Anterior cingulate cortex (tissue), 58 donors: ENCODE measurements at regions not wholly inside any gene's neighbourhood (a gene's known extent, or its start where the extent isn't known, plus 50 kb on each side); places are given as distances from the start of the nearest gene placed in this dataset.

Experiments
- DNase-seq, 58 donors: peaks; one replicate each; lab custom pipeline; 2025; lab: John Stamatoyannopoulos, UW

GRCh38 chr7:138249975-138250374 lies 173.7 kb downstream of the AKR1D1 start:
- DNase-seq = no peak

- peak in 1 of 58 donors; percentile 7 for DNase-seq
Observed at GRCh38 chr7:138252666-138253065, 176.4 kb downstream of the AKR1D1 start.

GRCh38 chr7:138254444-138254843 lies 178.2 kb downstream of the AKR1D1 start:
- no peak for DNase-seq

- no peak for DNase-seq
Observed at GRCh38 chr7:138257459-138258196, 181.4 kb downstream of the AKR1D1 start.

- DNase-seq = no peak
Observed at GRCh38 chr7:138258197-138258559, 181.9 kb downstream of the AKR1D1 start.

- DNase-seq = no peak
Observed at GRCh38 chr7:138259675-138260074, 183.4 kb downstream of the AKR1D1 start.

- no peak for DNase-seq
Observed at GRCh38 chr7:138267934-138268333, 191.7 kb downstream of the AKR1D1 start.

- no peak for DNase-seq
Observed at GRCh38 chr7:138276891-138277290, 183.2 kb upstream of the TRIM24 start.

- DNase-seq = no peak
Observed at GRCh38 chr7:138278601-138279000, 181.5 kb upstream of the TRIM24 start.

GRCh38 chr7:138282997-138283396 lies 177.1 kb upstream of the TRIM24 start:
- no peak for DNase-seq

GRCh38 chr7:138285129-138285528 lies 174.9 kb upstream of the TRIM24 start:
- no peak for DNase-seq

- no peak for DNase-seq
Observed at GRCh38 chr7:138286846-138287245, 173.2 kb upstream of the TRIM24 start.

GRCh38 chr7:138287549-138287948 lies 172.5 kb upstream of the TRIM24 start:
- no peak for DNase-seq

GRCh38 chr7:138289082-138289481 lies 171.0 kb upstream of the TRIM24 start:
- no peak for DNase-seq

- no peak for DNase-seq
Observed at GRCh38 chr7:138289864-138290263, 170.2 kb upstream of the TRIM24 start.

- DNase-seq = no peak
Observed at GRCh38 chr7:138292951-138293350, 167.1 kb upstream of the TRIM24 start.

- no peak for DNase-seq
Observed at GRCh38 chr7:138295049-138295637, 164.9 kb upstream of the TRIM24 start.

GRCh38 chr7:138297526-138297925 lies 162.5 kb upstream of the TRIM24 start:
- no peak for DNase-seq

- no peak for DNase-seq
Observed at GRCh38 chr7:138299066-138299465, 161.0 kb upstream of the TRIM24 start.

- no peak for DNase-seq
Observed at GRCh38 chr7:138303230-138304070, 156.6 kb upstream of the TRIM24 start.

GRCh38 chr7:138304071-138304320 lies 156.1 kb upstream of the TRIM24 start:
- DNase-seq = no peak

- DNase-seq = no peak
Observed at GRCh38 chr7:138307633-138308032, 152.4 kb upstream of the TRIM24 start.
